ENCODE measurements at regions not wholly inside any gene's neighbourhood (a gene's known extent, or its start where the extent isn't known, plus 50 kb on each side); places are given as distances from the start of the nearest gene placed in this dataset.

GRCh38 chr14:95409477-95410272, 90.0 kb upstream of the CLMN start:
- DNase-seq = no peak

GRCh38 chr14:95408731-95409476, 89.2 kb upstream of the CLMN start:
- no peak for DNase-seq

GRCh38 chr14:95407354-95407753, 87.6 kb upstream of the CLMN start:
- DNase-seq = no peak

- no peak for DNase-seq
Observed at GRCh38 chr14:95406756-95407277, 87.1 kb upstream of the CLMN start.

- DNase-seq = no peak
Observed at GRCh38 chr14:95404583-95404982, 84.9 kb upstream of the CLMN start.

GRCh38 chr14:95402578-95402977, 82.9 kb upstream of the CLMN start:
- DNase-seq = no peak

GRCh38 chr14:95402176-95402575, 82.5 kb upstream of the CLMN start:
- DNase-seq = no peak

GRCh38 chr14:95398630-95399547, 79.2 kb upstream of the CLMN start:
- DNase-seq = no peak

GRCh38 chr14:95397325-95397724, 77.6 kb upstream of the CLMN start:
- DNase-seq = no peak

GRCh38 chr14:95396221-95396620, 76.5 kb upstream of the CLMN start:
- DNase-seq = peak; percentile 15

GRCh38 chr14:95395098-95395737, 75.5 kb upstream of the CLMN start:
- DNase-seq = no peak

- no peak for DNase-seq
Observed at GRCh38 chr14:95394297-95395097, 74.8 kb upstream of the CLMN start.

- DNase-seq = no peak
Observed at GRCh38 chr14:95392841-95393240, 73.1 kb upstream of the CLMN start.

- DNase-seq = no peak
Observed at GRCh38 chr14:95391331-95391730, 71.6 kb upstream of the CLMN start.

- no peak for DNase-seq
Observed at GRCh38 chr14:95389471-95390011, 69.8 kb upstream of the CLMN start.

GRCh38 chr14:95388699-95389098, 69.0 kb upstream of the CLMN start:
- no peak for DNase-seq

- DNase-seq = no peak
Observed at GRCh38 chr14:95387826-95388445, 68.2 kb upstream of the CLMN start.

GRCh38 chr14:95386536-95387095, 66.9 kb upstream of the CLMN start:
- no peak for DNase-seq

- no peak for DNase-seq
Observed at GRCh38 chr14:95385701-95386100, 66.0 kb upstream of the CLMN start.

- no peak for DNase-seq
Observed at GRCh38 chr14:95382747-95383146, 63.0 kb upstream of the CLMN start.

- no peak for DNase-seq
Observed at GRCh38 chr14:95381726-95382125, 62.0 kb upstream of the CLMN start.
